Thoracic aorta (tissue), 2 donors: ENCODE measurements at regions not wholly inside any gene's neighbourhood (a gene's known extent, or its start where the extent isn't known, plus 50 kb on each side); places are given as distances from the start of the nearest gene placed in this dataset.

Experiments
- ATAC-seq: fragments of 150-250 bp; one replicate; pipeline ENCODE4 v1.8.0; 2017; ENCODE audit warnings: low read depth; ENCODE audit not compliant: insufficient number of reproducible peaks, low FRiP score
- DNase-seq: peaks from one replicate; pipeline ENCODE4 v3.0.0-alpha.2; 2020; ENCODE audit warnings: low spot score
- H3K27ac ChIP-seq, 2 donors: fragments of 200-600 bp; sonication (generic); 1 replicate in 1 of 2; 2 replicates in 1 of 2; pipeline ENCODE4 v1.5.1; 2016; ENCODE audit warnings: mild to moderate bottlenecking in 2 of 2, moderate library complexity in 2 of 2
- H3K27me3 ChIP-seq: fragments of 200-600 bp; sonication (generic); replicated peaks from 2 replicates; pipeline ENCODE4 v1.6.0; 2016; ENCODE audit warnings: mild to moderate bottlenecking; ENCODE audit not compliant: insufficient read depth
- H3K36me3 ChIP-seq: fragments of 200-600 bp; sonication (generic); one replicate; pipeline ENCODE4 v1.5.1; 2016
- H3K4me1 ChIP-seq, 2 donors: fragments of 200-600 bp; sonication (generic); 1 replicate in 1 of 2; 2 replicates in 1 of 2; pipeline versions ENCODE4 v1.5.1 to v1.6.0; 2016; ENCODE audit warnings: low read depth in 2 of 2, mild to moderate bottlenecking in 1 of 2; ENCODE audit not compliant: control insufficient read depth in 1 of 2
- H3K4me3 ChIP-seq: fragments of 200-600 bp; sonication (generic); 2 replicates; pipeline ENCODE4 v1.5.1; 2016; ENCODE audit warnings: mild to moderate bottlenecking
- H3K9me3 ChIP-seq: fragments of 200-600 bp; sonication (generic); 2 replicates; pipeline ENCODE4 v1.5.1; 2016
- TF ChIP-seq, protein P1 (sequence below): fragments of 200-600 bp; sonication (generic); IDR thresholded peaks from one replicate; pipeline ENCODE4 v1.5.1; 2019; ENCODE audit warnings: antibody characterized with exemption

DNA sequence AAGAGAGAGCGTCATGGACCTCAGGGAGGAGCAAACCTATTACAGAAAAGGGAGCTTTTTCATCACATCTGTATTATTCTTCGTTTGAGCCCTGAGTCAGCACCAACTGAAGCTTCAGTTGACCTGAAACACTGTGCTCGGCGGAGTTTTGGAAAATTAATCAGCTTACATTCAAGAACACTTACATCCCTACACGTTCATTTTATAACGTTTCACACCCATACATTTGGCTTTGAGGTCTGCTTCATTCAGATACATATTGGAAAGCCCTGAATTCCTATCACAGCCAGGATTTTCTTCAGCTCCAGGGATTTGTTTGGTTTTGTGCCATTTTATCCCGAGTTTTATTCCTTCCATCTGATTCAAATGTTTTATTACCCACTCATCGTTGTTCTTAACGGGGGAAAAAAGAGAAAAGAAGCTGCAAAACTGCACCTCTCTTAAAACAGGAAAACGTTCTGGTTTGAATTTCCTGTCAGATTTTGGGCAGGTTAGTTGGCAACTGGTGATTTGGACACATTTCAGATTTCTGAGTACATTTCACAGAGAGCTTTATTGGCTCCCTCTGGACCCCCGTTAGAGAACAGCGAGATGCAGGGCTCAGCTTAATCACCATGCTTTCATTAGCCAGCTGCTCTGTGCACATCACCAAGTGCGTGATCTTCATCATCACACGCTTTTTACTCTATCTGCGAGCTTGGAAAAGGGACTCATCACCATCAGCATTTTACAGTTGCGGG, 88.8 kb downstream of the CDC42EP3 start:
- no peaks in the 10 kb centered on the region for H3K36me3 ChIP-seq
- no peaks in the 10 kb centered on the region for H3K9me3 ChIP-seq
- ATAC-seq (no peak), DNase-seq (no peak)
- TF ChIP-seq, protein P1, sequence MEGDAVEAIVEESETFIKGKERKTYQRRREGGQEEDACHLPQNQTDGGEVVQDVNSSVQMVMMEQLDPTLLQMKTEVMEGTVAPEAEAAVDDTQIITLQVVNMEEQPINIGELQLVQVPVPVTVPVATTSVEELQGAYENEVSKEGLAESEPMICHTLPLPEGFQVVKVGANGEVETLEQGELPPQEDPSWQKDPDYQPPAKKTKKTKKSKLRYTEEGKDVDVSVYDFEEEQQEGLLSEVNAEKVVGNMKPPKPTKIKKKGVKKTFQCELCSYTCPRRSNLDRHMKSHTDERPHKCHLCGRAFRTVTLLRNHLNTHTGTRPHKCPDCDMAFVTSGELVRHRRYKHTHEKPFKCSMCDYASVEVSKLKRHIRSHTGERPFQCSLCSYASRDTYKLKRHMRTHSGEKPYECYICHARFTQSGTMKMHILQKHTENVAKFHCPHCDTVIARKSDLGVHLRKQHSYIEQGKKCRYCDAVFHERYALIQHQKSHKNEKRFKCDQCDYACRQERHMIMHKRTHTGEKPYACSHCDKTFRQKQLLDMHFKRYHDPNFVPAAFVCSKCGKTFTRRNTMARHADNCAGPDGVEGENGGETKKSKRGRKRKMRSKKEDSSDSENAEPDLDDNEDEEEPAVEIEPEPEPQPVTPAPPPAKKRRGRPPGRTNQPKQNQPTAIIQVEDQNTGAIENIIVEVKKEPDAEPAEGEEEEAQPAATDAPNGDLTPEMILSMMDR = no peak
- peaks cover 28 to 49% of the 10 kb centered on the region in 2 donors for H3K4me1 ChIP-seq
- no peak overlapping the region for H3K27ac ChIP-seq
- H3K4me3 ChIP-seq = peak overlapping the region; percentile 38
- no peaks in the 10 kb centered on the region for H3K27me3 ChIP-seq

DNA sequence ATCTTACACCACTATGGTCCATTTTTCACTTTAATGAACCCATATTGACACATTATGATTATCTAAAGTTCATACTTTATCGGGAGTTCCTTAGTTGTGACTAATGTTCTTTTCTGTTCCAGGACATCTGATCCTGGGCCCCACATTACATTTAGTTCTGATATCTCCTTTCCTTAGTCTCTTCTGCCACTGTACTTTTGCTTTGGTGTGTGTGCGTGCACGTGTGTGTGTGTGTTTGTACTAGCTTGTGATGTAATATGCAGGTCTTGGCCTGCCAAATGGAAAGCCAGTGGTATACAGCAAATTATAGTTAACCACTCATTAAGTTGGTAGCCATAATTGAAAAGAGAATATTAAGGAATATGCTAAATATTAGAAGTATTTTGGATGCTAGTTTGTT, 88.0 kb downstream of the CDC42EP3 start:
- no peak for DNase-seq
- Histone ChIP-seq H3K27me3 (no peaks in the 10 kb centered on the region), H3K9me3 (no peaks in the 10 kb centered on the region), H3K4me3 (peak overlapping the region; percentile 38), H3K27ac (peak overlapping the region in 1 of 2 donors; percentile 58), H3K36me3 (no peaks in the 10 kb centered on the region), H3K4me1 (peaks cover 28 to 49% of the 10 kb centered on the region in 2 donors)
- ATAC-seq = no peak
- TF ChIP-seq, protein P1 = no peak

DNA sequence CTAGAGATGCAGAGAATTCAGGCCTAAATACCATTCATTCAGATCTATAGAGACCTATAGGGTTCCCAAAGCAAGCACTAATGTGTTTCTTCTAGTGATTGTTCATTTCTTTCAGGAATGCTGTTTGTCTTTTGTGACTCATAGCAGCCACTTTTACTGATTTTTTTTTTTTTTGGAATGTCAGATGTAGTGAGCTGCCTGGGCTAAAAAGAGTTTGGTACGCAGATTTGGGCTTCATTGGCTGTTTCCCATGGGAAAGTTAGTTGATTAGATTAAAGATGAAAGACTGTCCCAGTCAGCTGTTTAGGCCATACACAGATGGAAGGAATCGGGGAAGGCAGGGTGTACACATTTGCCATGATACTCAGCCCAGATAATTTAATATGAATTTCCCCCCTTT, 87.6 kb downstream of the CDC42EP3 start:
- H3K36me3 ChIP-seq = no peaks in the 10 kb centered on the region
- H3K4me3 ChIP-seq = peak overlapping the region; percentile 18
- peaks cover 28 to 49% of the 10 kb centered on the region in 2 donors for H3K4me1 ChIP-seq
- ATAC-seq (no peak), DNase-seq (no peak)
- H3K9me3 ChIP-seq = no peaks in the 10 kb centered on the region
- TF ChIP-seq, protein P1 = no peak
- peak overlapping the region; percentile 48 to 58 for H3K27ac ChIP-seq
- H3K27me3 ChIP-seq = no peaks in the 10 kb centered on the region

DNA sequence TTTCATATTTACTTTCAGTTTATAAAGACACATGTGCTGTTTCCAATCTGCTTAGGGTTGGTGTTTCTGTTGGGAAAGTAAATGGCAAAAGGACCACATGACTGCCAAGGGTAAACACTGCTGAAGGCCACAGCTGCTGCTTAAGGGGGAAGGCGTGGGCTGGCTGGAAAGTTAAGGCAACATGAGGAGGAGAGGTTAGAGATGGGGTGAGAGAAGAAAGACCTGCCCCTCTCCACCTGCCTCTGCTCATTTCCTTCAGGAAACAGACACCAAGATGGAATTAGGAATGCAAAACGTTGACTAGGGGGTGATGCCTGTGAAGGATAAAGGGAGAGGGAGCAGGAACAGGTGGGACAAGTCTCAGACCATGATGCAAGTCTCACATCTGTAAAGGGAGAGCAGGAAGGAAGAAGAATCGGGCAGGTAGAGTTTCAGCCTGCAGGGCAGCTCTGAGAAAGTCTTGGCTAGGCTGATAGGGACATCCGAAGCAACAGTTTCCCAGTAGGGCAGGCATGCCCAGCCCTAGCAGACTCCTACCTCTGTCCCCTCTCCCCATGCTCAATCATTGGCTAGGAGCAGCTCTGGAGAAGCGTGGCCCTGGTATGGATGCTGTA, 86.0 kb downstream of the CDC42EP3 start:
- Histone ChIP-seq H3K4me1 (peaks cover 28 to 53% of the 10 kb centered on the region in 2 donors), H3K9me3 (no peaks in the 10 kb centered on the region), H3K4me3 (peak overlapping the region; percentile 1), H3K27me3 (no peaks in the 10 kb centered on the region), H3K36me3 (no peaks in the 10 kb centered on the region), H3K27ac (peak overlapping the region; percentile 28 to 58)
- TF ChIP-seq, protein P1 = no peak
- DNase-seq (no peak), ATAC-seq (no peak)

DNA sequence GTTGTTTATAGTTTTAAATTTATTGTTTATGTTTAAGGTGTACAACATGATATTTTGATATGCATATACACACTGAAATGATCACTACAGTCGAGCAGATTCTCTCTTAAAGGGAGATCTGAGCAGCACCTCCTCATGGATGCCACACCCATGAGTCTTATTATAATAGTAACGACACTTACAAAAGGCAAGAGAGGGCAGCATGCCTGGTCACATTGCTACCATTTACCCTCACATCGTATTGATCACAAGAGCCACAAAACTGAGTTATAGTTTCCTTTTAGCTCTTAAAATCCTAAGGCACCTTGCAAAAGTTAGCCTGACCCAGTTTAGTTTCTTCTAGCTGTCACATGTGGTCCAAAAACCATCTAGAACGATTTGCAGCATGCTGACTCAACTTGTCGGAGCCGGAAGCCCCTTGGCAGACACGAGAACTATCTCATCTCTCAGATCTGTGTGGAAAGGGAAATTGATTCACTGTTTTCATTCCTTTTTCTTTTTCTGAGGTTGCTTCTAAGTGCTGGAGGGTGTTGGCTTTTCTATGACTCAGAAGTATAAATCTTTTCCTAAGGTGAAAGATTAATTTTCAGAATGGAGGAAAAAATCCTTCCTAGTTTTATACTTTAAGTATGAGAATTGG, 85.3 kb downstream of the CDC42EP3 start:
- ATAC-seq (no peak), DNase-seq (peak; percentile 19)
- Histone ChIP-seq H3K27me3 (no peaks in the 10 kb centered on the region), H3K4me1 (peaks cover 28 to 53% of the 10 kb centered on the region in 2 donors), H3K9me3 (no peaks in the 10 kb centered on the region), H3K4me3 (peak overlapping the region; percentile 29), H3K36me3 (no peaks in the 10 kb centered on the region), H3K27ac (peak overlapping the region; percentile 28 to 58)
- TF ChIP-seq, protein P1 = no peak
